A673 (cell line): ENCODE measurements at regions not wholly inside any gene's neighbourhood (a gene's known extent, or its start where the extent isn't known, plus 50 kb on each side); places are given as distances from the start of the nearest gene placed in this dataset.
A peak's percentile ranks its signal among the peaks of the same experiment; 100 is the strongest.

Experiments
- BruUV-seq: library from RNA; stranded (reverse); fragments of 400-500 nt; replicated peaks from 2 replicates; lab custom pipeline; 2021; lab: Mats Ljungman, UMichigan
- CTCF ChIA-PET: fragments of 300-600 bp; sonication (Branson Sonifier 250); formaldehyde crosslinking; loops from one replicate; lab custom pipeline; 2022; ENCODE audit warnings: antibody characterized with exemption; lab: Charles Lee
- POLR2A ChIA-PET: fragments of 300-600 bp; sonication (Branson Sonifier 250); formaldehyde crosslinking; loops from one replicate; lab custom pipeline; 2022; ENCODE audit warnings: antibody characterized with exemption; ENCODE audit not compliant: low non-redundant PET; lab: Charles Lee
- DNase-seq: peaks from one replicate; pipeline ENCODE4 v3.0.0-alpha.2; 2015; ENCODE audit warnings: low spot score
- H3K27ac ChIP-seq: fragments of 200-600 bp; sonication (generic); 2 replicates; pipeline ENCODE4 v1.5.1; 2016; ENCODE audit warnings: mixed run types, low read depth, mild to moderate bottlenecking, mixed read lengths, antibody characterized with exemption, low read length; ENCODE audit not compliant: poor library complexity, severe bottlenecking
- H3K27me3 ChIP-seq: fragments of 200-600 bp; sonication (generic); replicated peaks from 2 replicates; pipeline ENCODE4 v1.6.1; 2017; ENCODE audit warnings: mixed run types, low read depth, mild to moderate bottlenecking, mixed read lengths, antibody characterized with exemption, low read length; ENCODE audit not compliant: insufficient read depth, poor library complexity
- H3K36me3 ChIP-seq: fragments of 200-600 bp; sonication (generic); 2 replicates; pipeline ENCODE4 v1.6.1; 2016; ENCODE audit warnings: mixed run types, mild to moderate bottlenecking, mixed read lengths, antibody characterized with exemption, low read length; ENCODE audit not compliant: insufficient read depth, poor library complexity, severe bottlenecking
- H3K4me1 ChIP-seq: fragments of 200-600 bp; sonication (generic); 2 replicates; pipeline ENCODE4 v1.6.1; 2017; ENCODE audit warnings: mixed run types, mild to moderate bottlenecking, mixed read lengths, antibody characterized with exemption, low read length; ENCODE audit not compliant: insufficient read depth, poor library complexity, severe bottlenecking
- H3K4me3 ChIP-seq: fragments of 200-600 bp; sonication (generic); 2 replicates; pipeline ENCODE4 v1.5.1; 2016; ENCODE audit warnings: low read depth, mixed run types, mild to moderate bottlenecking, mixed read lengths, low read length; ENCODE audit not compliant: poor library complexity, severe bottlenecking
- H3K9me3 ChIP-seq: fragments of 200-600 bp; sonication (generic); 2 replicates; pipeline ENCODE4 v1.6.1; 2016; ENCODE audit warnings: mixed run types, low read depth, mild to moderate bottlenecking, mixed read lengths, antibody characterized with exemption, low read length; ENCODE audit not compliant: poor library complexity, severe bottlenecking
- CTCF ChIP-seq: fragments of 300-800, 200-600 bp; sonication (generic); conservative IDR thresholded peaks from 2 replicates; pipeline ENCODE4 v1.5.1; 2017; ENCODE audit warnings: low read depth, mild to moderate bottlenecking, antibody characterized with exemption, low read length, moderate library complexity, mixed read lengths
- EZH2 ChIP-seq: fragments of 200-600 bp; sonication (generic); IDR thresholded peaks from 2 replicates; pipeline ENCODE4 v1.6.1; 2017; ENCODE audit warnings: borderline replicate concordance, low read depth, mild to moderate bottlenecking, mixed read lengths, antibody characterized with exemption, low read length; ENCODE audit not compliant: poor library complexity, severe bottlenecking
- intact Hi-C: fragments of 100-400 bp; cut with micrococcal nuclease; formaldehyde crosslinking; loops from one replicate; pipeline ENCODE4 v1.10.0; 2022; ENCODE audit not compliant: unreplicated experiment

- H3K27ac ChIP-seq: no peak overlapping the region
- DNase-seq: no peak
- CTCF ChIA-PET: interaction anchor here (1.1 kb wide), 1 partner anchor 554 kb away, joined by 3 read pairs; no protein-coding TSS in a partner anchor
- no peak overlapping the region for H3K4me3 ChIP-seq
- H3K36me3 ChIP-seq: no peaks in the 10 kb centered on the region
- no peaks in the 10 kb centered on the region for H3K27me3 ChIP-seq
- intact Hi-C loops: no loop called here
- TF ChIP-seq CTCF (no peak), EZH2 (no peak)
- no peaks in the 10 kb centered on the region for H3K9me3 ChIP-seq
- POLR2A ChIA-PET: no interaction called here
- no TSS peak for BruUV-seq
- H3K4me1 ChIP-seq: no peaks in the 10 kb centered on the region
Measured at GRCh38 chr4:82256718-82257117, 117.1 kb downstream of the HNRNPD start.

GRCh38 chr4:82255657-82256056 lies 118.1 kb downstream of the HNRNPD start:
- intact Hi-C loops: no loop called here
- no TSS peak for BruUV-seq

DNA sequence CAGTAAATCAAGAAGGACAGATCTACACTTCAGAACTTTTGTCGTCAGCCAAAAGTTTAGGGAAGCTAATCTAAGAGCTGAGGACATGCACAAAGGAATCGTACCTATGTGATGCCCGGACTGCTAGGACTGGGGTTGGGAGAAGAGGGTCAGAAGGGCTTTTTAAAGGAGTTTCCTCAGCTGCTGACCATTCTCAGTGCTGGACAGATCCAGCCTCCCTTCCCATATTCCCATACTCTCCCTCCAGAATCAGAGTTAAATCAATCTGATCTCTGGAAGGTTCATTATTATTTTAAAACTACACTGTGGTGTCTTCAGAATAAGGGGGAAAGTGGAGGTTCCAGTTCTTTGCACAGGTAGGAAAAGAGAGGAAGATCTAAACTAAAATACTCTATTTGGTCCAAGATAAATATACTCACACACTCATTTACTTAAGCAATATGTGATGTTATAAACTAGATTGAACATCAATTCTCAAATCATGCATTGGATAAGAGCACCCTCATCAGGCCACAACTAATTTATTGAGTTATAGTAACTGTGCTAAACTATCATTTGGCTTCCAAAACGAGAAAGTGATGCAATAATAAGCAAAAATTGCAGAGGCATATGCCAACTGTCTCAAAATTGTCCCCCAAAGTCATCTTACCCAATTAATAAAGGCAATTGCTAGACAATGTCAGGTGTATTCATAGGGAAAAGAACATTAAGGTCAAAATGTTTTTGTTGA lies 124.7 kb downstream of the HNRNPD start:
- H3K4me1 ChIP-seq: no peaks in the 10 kb centered on the region

More at GRCh38 chr4:82255657-82256056, 118.1 kb downstream of the HNRNPD start:
- Histone ChIP-seq H3K9me3 (no peaks in the 10 kb centered on the region), H3K4me1 (no peaks in the 10 kb centered on the region), H3K4me3 (no peak overlapping the region), H3K36me3 (no peaks in the 10 kb centered on the region), H3K27ac (no peak overlapping the region), H3K27me3 (no peaks in the 10 kb centered on the region)
- no peak for DNase-seq
- TF ChIP-seq EZH2 (no peak), CTCF (no peak)
- POLR2A ChIA-PET: no interaction called here
- CTCF ChIA-PET: interaction anchor here (1.1 kb wide), 1 partner anchor 553 kb away, joined by 3 read pairs; no protein-coding TSS in a partner anchor

More for the DNA sequence above, 124.7 kb downstream of the HNRNPD start:
- H3K27ac ChIP-seq: no peak overlapping the region
- POLR2A ChIA-PET: no interaction called here
- H3K36me3 ChIP-seq: no peaks in the 10 kb centered on the region
- peak; percentile 1 for DNase-seq
- H3K27me3 ChIP-seq: no peaks in the 10 kb centered on the region
- H3K9me3 ChIP-seq: no peaks in the 10 kb centered on the region
- TF ChIP-seq EZH2: no peak
- no peak for TF ChIP-seq CTCF
- no TSS peak for BruUV-seq
- no peak overlapping the region for H3K4me3 ChIP-seq
- intact Hi-C loops: no loop called here
- CTCF ChIA-PET: no interaction called here
